HepG2 (cell line): ENCODE measurements at regions not wholly inside any gene's neighbourhood (a gene's known extent, or its start where the extent isn't known, plus 50 kb on each side); places are given as distances from the start of the nearest gene placed in this dataset.

Experiments used
- CREB1 ChIP-seq, 2 experiments: fragments of 450-650 bp in 1 of 2; IDR thresholded peaks; 2 replicates each; pipeline ENCODE4 v1.6.1; 2016 to 2017; ENCODE audit warnings: control low read depth in 1 of 2, mild to moderate bottlenecking in 1 of 2, missing compliant biosample characterization in 1 of 2, missing genetic modification characterization in 1 of 2
- E2F1 ChIP-seq: sonication (generic); formaldehyde crosslinking; IDR thresholded peaks from 2 replicates; pipeline ENCODE4 v1.5.0; 2020; ENCODE audit warnings: missing genetic modification reagents
- FOSL2 ChIP-seq: sonication (generic); formaldehyde crosslinking; IDR thresholded peaks from 2 replicates; pipeline ENCODE4 v1.4.0; 2020; ENCODE audit warnings: missing genetic modification reagents
- POLR2A ChIP-seq, 2 experiments: IDR thresholded peaks; 2 replicates each; pipeline ENCODE4 v1.6.1; 2011; ENCODE audit warnings: low read depth in 2 of 2, low read length in 2 of 2, mild to moderate bottlenecking in 1 of 2, moderate library complexity in 1 of 2; ENCODE audit not compliant: insufficient read depth in 1 of 2
- ZNF687 ChIP-seq: sonication (generic); formaldehyde crosslinking; IDR thresholded peaks from 2 replicates; pipeline ENCODE4 v1.5.1; 2020; ENCODE audit warnings: mild to moderate bottlenecking, missing genetic modification reagents, moderate library complexity

- no peak for TF ChIP-seq POLR2A (IDR thresholded peaks at IDR 0.05; ENCODE audit: insufficient read depth in 1 of 2, low read depth in 2 of 2, low read length in 2 of 2)
- no peak for TF ChIP-seq ZNF687
- no peak for TF ChIP-seq E2F1 (CRISPR knock-in tag)
- TF ChIP-seq CREB1 (IDR thresholded peaks at IDR 0.05) = no peak
- no peak for TF ChIP-seq CREB1 (CRISPR knock-in tag; IDR thresholded peaks at IDR 0.05)
- TF ChIP-seq FOSL2 (CRISPR knock-in tag) = no peak
Measured at GRCh38 chr13:34165158-34165557, 347.2 kb downstream of the RFC3 start.
